ENCODE measurements at regions not wholly inside any gene's neighbourhood (a gene's known extent, or its start where the extent isn't known, plus 50 kb on each side); places are given as distances from the start of the nearest gene placed in this dataset.

- no peak for TF ChIP-seq ZNF670 (tag by site-specific recombination; IDR thresholded peaks at IDR 0.05; ENCODE audit: low read depth)
- no peak for TF ChIP-seq ZNF391 (tag by site-specific recombination; IDR thresholded peaks at IDR 0.05; ENCODE audit: borderline replicate concordance, low read depth)
- TF ChIP-seq SP2 (tag by site-specific recombination; IDR thresholded peaks at IDR 0.05): no peak
- TF ChIP-seq ZBTB11 (tag by site-specific recombination; conservative IDR thresholded peaks at IDR 0.05; ENCODE audit: low read depth): no peak
- no peak for TF ChIP-seq ZBTB17 (tag by site-specific recombination; IDR thresholded peaks at IDR 0.05)
- no peak for TF ChIP-seq CTCF (tag by site-specific recombination; IDR thresholded peaks at IDR 0.05)
- TF ChIP-seq ZNF37A (tag by site-specific recombination; IDR thresholded peaks at IDR 0.05): no peak
- no peak for TF ChIP-seq ZBTB7A (tag by site-specific recombination; IDR thresholded peaks at IDR 0.05; ENCODE audit: low read depth)
- no peak for TF ChIP-seq ELK4 (IDR thresholded peaks at IDR 0.05; ENCODE audit: borderline replicate concordance, low read depth, low read length)
- no peak for TF ChIP-seq ZNF18 (tag by site-specific recombination; IDR thresholded peaks at IDR 0.05)
- TF ChIP-seq TSHZ1 (tag by site-specific recombination; IDR thresholded peaks at IDR 0.05; ENCODE audit: borderline replicate concordance): no peak
- no peak for TF ChIP-seq ZFP69B (tag by site-specific recombination; IDR thresholded peaks at IDR 0.05)
These were observed 146.1 kb downstream of the OR4C45 start for GRCh38 chr11:50178737-50179136.
